GM12878 (cell line): ENCODE measurements at regions not wholly inside any gene's neighbourhood (a gene's known extent, or its start where the extent isn't known, plus 50 kb on each side); places are given as distances from the start of the nearest gene placed in this dataset.

Experiments
- ATAC-seq: fragments of 200-7000 bp; cut with Tn5 transposase; 3 replicates; pipeline ENCODE4 v1.9.1; 2020; ENCODE audit warnings: mild to moderate bottlenecking, moderate library complexity
- BruUV-seq: library from RNA; stranded (reverse); fragments of 400-500 nt; replicated peaks from 2 replicates; lab custom pipeline; 2021; lab: Mats Ljungman, UMichigan
- CTCF ChIA-PET: fragments of 300-600 bp; sonication (Branson Sonifier 250); formaldehyde crosslinking; extraction: SDS; loops from one replicate; lab custom pipeline; 2021; ENCODE audit warnings: inconsistent platforms; lab: Yijun Ruan, JAX
- POLR2A ChIA-PET: fragments of 350-600 bp; formaldehyde crosslinking; extraction: SDS; loops from one replicate; lab custom pipeline; 2021; ENCODE audit warnings: inconsistent platforms; lab: Charles Lee
- RAD21 ChIA-PET: fragments of 300-600 bp; sonication (Branson Sonifier 250); formaldehyde crosslinking; loops from one replicate; lab custom pipeline; 2023; ENCODE audit warnings: antibody characterized with exemption; ENCODE audit not compliant: unreplicated experiment; lab: Charles Lee
- SMC1A ChIA-PET: fragments of 300-600 bp; sonication (Branson Sonifier 250); formaldehyde crosslinking; loops from one replicate; lab custom pipeline; 2023; ENCODE audit not compliant: unreplicated experiment, uncharacterized antibody; lab: Charles Lee
- DNase-seq: peaks from one replicate; pipeline ENCODE4 v3.0.0-alpha.2; 2011; ENCODE audit warnings: low read depth, low spot score
- FAIRE-seq: peaks from 3 replicates; lab custom pipeline; 2011; peaks lifted over from hg19 to GRCh38; lab: Jason Lieb, UNC
- H2AFZ ChIP-seq: 2 replicates; pipeline ENCODE4 v1.6.0; 2011; ENCODE audit warnings: low read depth, low read length, control low read depth; ENCODE audit not compliant: control insufficient read depth
- H3K27ac ChIP-seq: 2 replicates; pipeline ENCODE4 v1.5.1; 2011; ENCODE audit warnings: control low read depth; ENCODE audit not compliant: control insufficient read depth, insufficient read depth
- H3K27me3 ChIP-seq, 2 experiments: replicated peaks in 1 of 2; 2 replicates each; pipeline versions ENCODE4 v1.6.0 to v1.6.1; 2011; ENCODE audit warnings: low read length in 1 of 2; ENCODE audit not compliant: control insufficient read depth in 2 of 2, insufficient read depth in 2 of 2
- H3K36me3 ChIP-seq, 2 experiments: 2 replicates each; pipeline ENCODE4 v1.5.1; 2011; ENCODE audit warnings: low read length in 1 of 2; ENCODE audit not compliant: control insufficient read depth in 2 of 2, insufficient read depth in 2 of 2
- H3K4me1 ChIP-seq: 2 replicates; pipeline ENCODE4 v1.6.1; 2011; ENCODE audit warnings: mild to moderate bottlenecking, low read length, moderate library complexity, mixed read lengths; ENCODE audit not compliant: control insufficient read depth, insufficient read depth
- H3K4me2 ChIP-seq: 2 replicates; pipeline ENCODE4 v1.6.0; 2011; ENCODE audit warnings: control low read depth; ENCODE audit not compliant: control insufficient read depth, insufficient read depth
- H3K4me3 ChIP-seq: fragments of 200-600 bp; sonication (generic); 2 replicates; pipeline ENCODE4 v1.5.1; 2016
- H3K79me2 ChIP-seq: 2 replicates; pipeline ENCODE4 v1.6.0; 2011; ENCODE audit warnings: low read length; ENCODE audit not compliant: control insufficient read depth, insufficient read depth
- H3K9ac ChIP-seq: 2 replicates; pipeline ENCODE4 v1.8.0; 2011; ENCODE audit warnings: low read length, control low read depth, mixed read lengths; ENCODE audit not compliant: control insufficient read depth, insufficient read depth
- H3K9me3 ChIP-seq: replicated peaks from 3 replicates; pipeline ENCODE4 v1.5.1; 2011; ENCODE audit warnings: mild to moderate bottlenecking, low read length; ENCODE audit not compliant: control insufficient read depth, insufficient read depth
- H4K20me1 ChIP-seq: 2 replicates; pipeline ENCODE4 v1.6.0; 2011; ENCODE audit not compliant: control insufficient read depth, insufficient read depth
- ATF3 ChIP-seq: IDR thresholded peaks from 2 replicates; pipeline ENCODE4 v1.6.1; 2011; ENCODE audit warnings: low read depth, mild to moderate bottlenecking, low read length, moderate library complexity, borderline replicate concordance; ENCODE audit errors: extremely low read depth
- ATF7 ChIP-seq: fragments of 450-650 bp; IDR thresholded peaks from 2 replicates; pipeline ENCODE4 v1.6.1; 2016; ENCODE audit warnings: low read depth, mild to moderate bottlenecking
- BCL11A ChIP-seq: IDR thresholded peaks from 2 replicates; pipeline ENCODE4 v1.6.1; 2011; ENCODE audit warnings: low read depth, low read length
- BCL3 ChIP-seq: IDR thresholded peaks from 2 replicates; pipeline ENCODE4 v1.6.1; 2011; ENCODE audit warnings: borderline replicate concordance, low read depth, mild to moderate bottlenecking, moderate library complexity, low read length; ENCODE audit not compliant: insufficient read depth, poor library complexity, severe bottlenecking
- CBFB ChIP-seq: IDR thresholded peaks from 2 replicates; pipeline ENCODE4 v1.6.1; 2016; ENCODE audit warnings: antibody characterized with exemption, low read depth
- EED ChIP-seq: sonication (generic); IDR thresholded peaks from 2 replicates; pipeline ENCODE4 v1.6.1; 2016; ENCODE audit warnings: antibody characterized with exemption, low read depth
- SIN3A ChIP-seq: IDR thresholded peaks from 2 replicates; pipeline ENCODE4 v1.6.1; 2012; ENCODE audit warnings: low read depth, low read length, improper control_type of control experiment
- SRF ChIP-seq, 2 experiments: IDR thresholded peaks; 2 replicates each; pipeline ENCODE4 v1.6.1; 2011; ENCODE audit warnings: low read depth in 2 of 2, low read length in 2 of 2, mild to moderate bottlenecking in 1 of 2, moderate library complexity in 1 of 2
- TCF12 ChIP-seq: IDR thresholded peaks from 2 replicates; pipeline ENCODE4 v1.6.1; 2011; ENCODE audit warnings: low read depth, mild to moderate bottlenecking, low read length
- TCF3 ChIP-seq: IDR thresholded peaks from 2 replicates; pipeline ENCODE4 v1.6.1; 2012; ENCODE audit warnings: low read depth, mild to moderate bottlenecking, low read length, borderline replicate concordance; ENCODE audit not compliant: insufficient read depth
- WGBS: methylation state at CpG from one replicate; pipeline ENCODE4 v1.1.6; 2016; ENCODE audit warnings: low lambda C conversion rate; ENCODE audit not compliant: insufficient replicate concordance, insufficient coverage; ENCODE audit errors: missing lambda C conversion rate; 5-methylcytosine and 5-hydroxymethylcytosine counted together
- in situ Hi-C: fragments of 300-500 bp; cut with MboI; formaldehyde crosslinking; loops from 9 replicates; pipeline ENCODE4 v1.14.3; 2018; ENCODE audit warnings: mixed read lengths
- intact Hi-C: fragments of 100-400 bp; cut with micrococcal nuclease; formaldehyde crosslinking; loops from one replicate; pipeline ENCODE4 v1.14.2; 2022; ENCODE audit not compliant: unreplicated experiment

- no peaks in the 10 kb centered on the region for H3K4me1 ChIP-seq
- WGBS: 27% methylated on average over 9 of the region's 9 CpGs
- H3K4me3 ChIP-seq: no peak overlapping the region
- no peak overlapping the region for H3K9ac ChIP-seq
- CTCF ChIA-PET: interaction anchor here (0.6 to 1.7 kb wide), 5 partner anchors 14 to 115 kb away, joined by 3 to 5 read pairs (median 3); no protein-coding TSS in a partner anchor
- no peaks in the 10 kb centered on the region for H3K36me3 ChIP-seq
- no peaks in the 10 kb centered on the region for H4K20me1 ChIP-seq
- SMC1A ChIA-PET: interaction anchor here (0.6 to 10.1 kb wide), 8 partner anchors 10 to 136 kb away, joined by 3 to 112 read pairs (median 4); no protein-coding TSS in a partner anchor
- no TSS peak for BruUV-seq
- no peak for FAIRE-seq
- in situ Hi-C loops (no loop called here), intact Hi-C loops (no loop called here)
- DNase-seq: no peak
- no peak overlapping the region for H3K27ac ChIP-seq
- H2AFZ ChIP-seq: no peak overlapping the region
- no peak overlapping the region for H3K4me2 ChIP-seq
- RAD21 ChIA-PET: interaction anchor here (0.8 to 1.1 kb wide), 4 partner anchors 11 to 395 kb away, joined by 3 to 6 read pairs (median 4); partner anchors contain the start of gene PHLDA1
- H3K9me3 ChIP-seq: peaks cover 17% of the 10 kb centered on the region
- POLR2A ChIA-PET: interaction anchor here (0.7 to 1.2 kb wide), 4 partner anchors 9 to 1475 kb away, joined by 3 to 4 read pairs (median 3); no protein-coding TSS in a partner anchor
- H3K27me3 ChIP-seq: no peaks in the 10 kb centered on the region
- ATAC-seq: no peak
- no peaks in the 10 kb centered on the region for H3K79me2 ChIP-seq
- TF ChIP-seq EED (no peak), BCL3 (no peak), ATF3 (no peak), CBFB (no peak), BCL11A (no peak), SRF (IDR thresholded peaks at IDR 0.05; ENCODE audit: low read depth in 2 of 2, low read length in 2 of 2) (no peak), TCF3 (no peak), TCF12 (no peak), SIN3A (no peak), ATF7 (no peak)
These were observed 109.8 kb downstream of the PHLDA1 start for GRCh38 chr12:75921622-75922289.
